ENCODE measurements at regions not wholly inside any gene's neighbourhood (a gene's known extent, or its start where the extent isn't known, plus 50 kb on each side); places are given as distances from the start of the nearest gene placed in this dataset.

GRCh38 chr13:36601186-36601585, 72.6 kb upstream of the SERTM1 start:
- no peak for DNase-seq (ENCODE audit: low spot score)
- intact Hi-C loops (cut with micrococcal nuclease; ENCODE audit: unreplicated experiment) = no loop called here
- Histone ChIP-seq H3K9me2 (ENCODE audit: insufficient read depth, low read length) (no peaks in the 10 kb centered on the region), H3K4me3 (ENCODE audit: low read depth, low read length, poor library complexity, severe bottlenecking) (no peak overlapping the region), H3K36me3 (ENCODE audit: insufficient read depth, low read length) (no peaks in the 10 kb centered on the region), H4K20me1 (ENCODE audit: insufficient read depth, low read length) (no peaks in the 10 kb centered on the region), H3K4me1 (ENCODE audit: insufficient read depth, low read length, poor library complexity, severe bottlenecking) (no peaks in the 10 kb centered on the region), H3K27ac (ENCODE audit: low read depth, low read length, poor library complexity, severe bottlenecking) (no peak overlapping the region), H3K9me3 (ENCODE audit: low read length) (no peaks in the 10 kb centered on the region), H3K4me2 (ENCODE audit: low read length) (no peak overlapping the region), H2AFZ (ENCODE audit: low read length) (no peak overlapping the region), H3K79me2 (ENCODE audit: insufficient read depth, low read depth, low read length) (no peaks in the 10 kb centered on the region)
- BruUV-seq (replicated peaks) = no TSS peak
- POLR2A ChIA-PET = no interaction called here
- CTCF ChIA-PET (ENCODE audit: unreplicated experiment) = no interaction called here
- TF ChIP-seq CTCF (conservative IDR thresholded peaks at IDR 0.05; ENCODE audit: low read length) (no peak), EZH2phosphoT487 (IDR thresholded peaks at IDR 0.05; ENCODE audit: borderline replicate concordance, low read depth, low read length) (no peak)

- H3K4me2 ChIP-seq (ENCODE audit: low read length) = no peak overlapping the region
- no peaks in the 10 kb centered on the region for H3K36me3 ChIP-seq (ENCODE audit: insufficient read depth, low read length)
- TF ChIP-seq CTCF (conservative IDR thresholded peaks at IDR 0.05; ENCODE audit: low read length) (no peak), EZH2phosphoT487 (IDR thresholded peaks at IDR 0.05; ENCODE audit: borderline replicate concordance, low read depth, low read length) (no peak)
These were observed 67.8 kb upstream of the SERTM1 start for GRCh38 chr13:36606060-36606459.

GRCh38 chr13:36608474-36608873, 65.3 kb upstream of the SERTM1 start:
- no peaks in the 10 kb centered on the region for H4K20me1 ChIP-seq (ENCODE audit: insufficient read depth, low read length)
- BruUV-seq (replicated peaks) = no TSS peak
- no peaks in the 10 kb centered on the region for H3K36me3 ChIP-seq (ENCODE audit: insufficient read depth, low read length)
- intact Hi-C loops (cut with micrococcal nuclease; ENCODE audit: unreplicated experiment) = no loop called here
- no peaks in the 10 kb centered on the region for H3K9me3 ChIP-seq (ENCODE audit: low read length)
- TF ChIP-seq EZH2phosphoT487 (IDR thresholded peaks at IDR 0.05; ENCODE audit: borderline replicate concordance, low read depth, low read length) (no peak), CTCF (conservative IDR thresholded peaks at IDR 0.05; ENCODE audit: low read length) (no peak)
- no peak overlapping the region for H3K4me3 ChIP-seq (ENCODE audit: low read depth, low read length, poor library complexity, severe bottlenecking)
- POLR2A ChIA-PET = interaction anchor here (0.6 kb wide), 1 partner anchor 19 kb away, joined by 3 read pairs; no protein-coding TSS in a partner anchor
- no peak overlapping the region for H2AFZ ChIP-seq (ENCODE audit: low read length)
- H3K4me2 ChIP-seq (ENCODE audit: low read length) = no peak overlapping the region
- H3K79me2 ChIP-seq (ENCODE audit: insufficient read depth, low read depth, low read length) = no peaks in the 10 kb centered on the region
- CTCF ChIA-PET (ENCODE audit: unreplicated experiment) = no interaction called here
- DNase-seq (ENCODE audit: low spot score) = no peak
- no peaks in the 10 kb centered on the region for H3K9me2 ChIP-seq (ENCODE audit: insufficient read depth, low read length)
- no peak overlapping the region for H3K27ac ChIP-seq (ENCODE audit: low read depth, low read length, poor library complexity, severe bottlenecking)
- H3K4me1 ChIP-seq (ENCODE audit: insufficient read depth, low read length, poor library complexity, severe bottlenecking) = no peaks in the 10 kb centered on the region

More at GRCh38 chr13:36606060-36606459, 67.8 kb upstream of the SERTM1 start:
- ChIA-PET POLR2A (interaction anchor here (0.5 to 0.6 kb wide), 4 partner anchors 9 to 521 kb away, joined by 3 to 4 read pairs (median 3); no protein-coding TSS in a partner anchor), CTCF (ENCODE audit: unreplicated experiment) (no interaction called here)
- intact Hi-C loops (cut with micrococcal nuclease; ENCODE audit: unreplicated experiment) = no loop called here
- Histone ChIP-seq H2AFZ (ENCODE audit: low read length) (no peak overlapping the region), H4K20me1 (ENCODE audit: insufficient read depth, low read length) (no peaks in the 10 kb centered on the region), H3K9me3 (ENCODE audit: low read length) (no peaks in the 10 kb centered on the region), H3K27ac (ENCODE audit: low read depth, low read length, poor library complexity, severe bottlenecking) (no peak overlapping the region), H3K79me2 (ENCODE audit: insufficient read depth, low read depth, low read length) (no peaks in the 10 kb centered on the region), H3K9me2 (ENCODE audit: insufficient read depth, low read length) (no peaks in the 10 kb centered on the region), H3K4me3 (ENCODE audit: low read depth, low read length, poor library complexity, severe bottlenecking) (no peak overlapping the region), H3K4me1 (ENCODE audit: insufficient read depth, low read length, poor library complexity, severe bottlenecking) (no peaks in the 10 kb centered on the region)
- no TSS peak for BruUV-seq (replicated peaks)
- DNase-seq (ENCODE audit: low spot score) = no peak
